ENCODE measurements at regions not wholly inside any gene's neighbourhood (a gene's known extent, or its start where the extent isn't known, plus 50 kb on each side); places are given as distances from the start of the nearest gene placed in this dataset.
"Not testable (repeated sequence)": the region's sequence is repeated elsewhere in the genome, so short reads cannot be mapped to it uniquely, and the experiment has no call there.

DNA sequence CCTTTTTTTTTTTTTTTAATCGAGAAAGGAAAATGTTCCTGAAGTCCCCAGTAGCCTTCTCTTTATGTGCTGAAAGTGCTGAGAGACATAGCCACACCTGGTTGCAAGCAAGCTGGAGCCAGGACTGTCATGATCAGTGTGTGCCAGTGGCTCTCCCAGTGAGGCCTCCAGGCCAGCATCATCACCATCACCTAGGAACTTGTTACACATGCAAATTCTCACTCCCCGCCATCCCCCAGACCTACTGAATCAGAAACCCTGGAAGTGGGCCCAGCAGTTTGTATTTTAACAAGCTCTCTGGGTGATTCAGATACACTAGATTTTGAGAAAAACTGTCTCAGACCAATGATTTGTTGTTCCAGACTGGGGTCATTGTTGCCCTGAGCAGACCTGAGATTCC, 181.9 kb upstream of the GLRA1 start:
- Mint-ChIP-seq H3K4me3 (no peak overlapping the region), H3K4me1 (ENCODE audit: low read depth) (no peaks in the 10 kb centered on the region), H3K9me3 (peaks cover 13% of the 10 kb centered on the region), H3K27me3 (ENCODE audit: insufficient read depth) (no peaks in the 10 kb centered on the region; the same call in 1 of the 2 replicates), H3K36me3 (ENCODE audit: low read depth) (no peaks in the 10 kb centered on the region; the same call in 1 of the 2 replicates), H3K27ac (no peak overlapping the region)
- no peak for DNase-seq
- TF ChIP-seq, protein P1, sequence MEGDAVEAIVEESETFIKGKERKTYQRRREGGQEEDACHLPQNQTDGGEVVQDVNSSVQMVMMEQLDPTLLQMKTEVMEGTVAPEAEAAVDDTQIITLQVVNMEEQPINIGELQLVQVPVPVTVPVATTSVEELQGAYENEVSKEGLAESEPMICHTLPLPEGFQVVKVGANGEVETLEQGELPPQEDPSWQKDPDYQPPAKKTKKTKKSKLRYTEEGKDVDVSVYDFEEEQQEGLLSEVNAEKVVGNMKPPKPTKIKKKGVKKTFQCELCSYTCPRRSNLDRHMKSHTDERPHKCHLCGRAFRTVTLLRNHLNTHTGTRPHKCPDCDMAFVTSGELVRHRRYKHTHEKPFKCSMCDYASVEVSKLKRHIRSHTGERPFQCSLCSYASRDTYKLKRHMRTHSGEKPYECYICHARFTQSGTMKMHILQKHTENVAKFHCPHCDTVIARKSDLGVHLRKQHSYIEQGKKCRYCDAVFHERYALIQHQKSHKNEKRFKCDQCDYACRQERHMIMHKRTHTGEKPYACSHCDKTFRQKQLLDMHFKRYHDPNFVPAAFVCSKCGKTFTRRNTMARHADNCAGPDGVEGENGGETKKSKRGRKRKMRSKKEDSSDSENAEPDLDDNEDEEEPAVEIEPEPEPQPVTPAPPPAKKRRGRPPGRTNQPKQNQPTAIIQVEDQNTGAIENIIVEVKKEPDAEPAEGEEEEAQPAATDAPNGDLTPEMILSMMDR (IDR thresholded peaks at IDR 0.05), result no peak

DNA sequence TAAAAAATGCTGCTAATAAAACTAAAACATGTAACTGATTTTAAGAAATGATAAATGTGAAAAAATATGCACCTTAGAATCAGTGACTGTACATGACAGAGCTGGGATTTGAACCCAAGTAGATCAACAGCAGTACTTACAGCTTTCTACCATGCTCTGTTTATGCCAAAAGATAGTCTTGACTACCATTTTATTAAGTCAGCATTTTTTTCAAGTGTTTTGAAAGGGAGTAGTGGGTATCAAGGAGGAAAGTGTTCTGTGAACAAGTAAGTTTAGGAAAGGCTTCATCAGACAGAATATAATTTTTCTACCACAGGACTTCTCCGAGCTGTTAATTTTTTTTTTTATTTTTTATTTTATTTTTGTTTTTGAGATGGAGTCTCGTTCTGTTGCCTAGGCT, 180.4 kb upstream of the GLRA1 start:
- Mint-ChIP-seq H3K27ac (no peak overlapping the region), H3K4me3 (no peak overlapping the region), H3K27me3 (ENCODE audit: insufficient read depth) (no peaks in the 10 kb centered on the region; the same call in none of the 2 replicates), H3K9me3 (peaks cover 8% of the 10 kb centered on the region), H3K36me3 (ENCODE audit: low read depth) (no peaks in the 10 kb centered on the region; the same call in 1 of the 2 replicates), H3K4me1 (ENCODE audit: low read depth) (no peaks in the 10 kb centered on the region)
- TF ChIP-seq, protein P1 (IDR thresholded peaks at IDR 0.05), result no peak
- DNase-seq, result no peak

DNA sequence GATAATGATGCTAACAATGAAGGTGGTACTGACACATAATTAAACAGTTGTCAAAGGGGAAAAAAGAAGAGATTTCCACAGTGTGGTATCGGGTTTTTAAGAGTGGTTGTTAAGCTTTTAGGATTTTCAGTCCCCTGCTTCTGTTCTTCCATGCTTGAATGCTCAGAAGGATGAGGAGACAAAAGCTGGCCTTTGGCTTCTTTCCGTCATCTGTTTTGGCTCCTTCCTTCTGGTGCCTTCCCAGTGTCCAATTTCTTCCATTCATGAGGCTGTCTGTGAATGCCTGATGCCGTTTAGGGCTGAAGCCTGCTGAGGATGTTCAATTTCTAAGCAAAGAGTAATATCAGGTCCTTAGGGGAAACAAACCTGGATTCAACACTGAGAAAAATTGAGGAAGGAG, 179.6 kb upstream of the GLRA1 start:
- Mint-ChIP-seq H3K27ac (no peak overlapping the region), H3K4me1 (ENCODE audit: low read depth) (no peaks in the 10 kb centered on the region), H3K27me3 (ENCODE audit: insufficient read depth) (no peaks in the 10 kb centered on the region; the same call in none of the 2 replicates), H3K4me3 (no peak overlapping the region), H3K36me3 (ENCODE audit: low read depth) (no peaks in the 10 kb centered on the region; the same call in 1 of the 2 replicates), H3K9me3 (peaks cover 12% of the 10 kb centered on the region)
- TF ChIP-seq, protein P1 (IDR thresholded peaks at IDR 0.05), result no peak
- no peak for DNase-seq

DNA sequence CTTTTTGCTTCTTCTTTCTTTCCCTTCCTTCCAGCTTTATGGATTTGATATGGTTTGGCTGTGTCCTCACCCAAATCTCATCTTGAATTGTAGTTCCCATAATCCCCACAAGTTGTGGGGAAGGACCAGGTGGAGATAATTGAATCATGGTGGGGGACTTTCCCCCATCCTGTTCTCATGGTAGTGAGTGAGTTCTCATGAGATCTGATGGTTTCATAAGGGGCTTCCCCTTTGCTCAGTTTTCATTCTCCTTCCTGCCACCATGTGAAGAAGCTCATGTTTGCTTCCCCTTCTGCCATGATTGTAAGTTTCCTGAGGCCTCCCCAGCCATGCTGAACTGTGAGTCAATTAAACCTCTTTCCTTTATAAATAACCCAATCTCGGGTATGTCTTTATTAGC, 178.3 kb upstream of the GLRA1 start:
- H3K27ac Mint-ChIP-seq; DNase-seq; H3K27me3 Mint-ChIP-seq (ENCODE audit: insufficient read depth); H3K36me3 Mint-ChIP-seq (ENCODE audit: low read depth); H3K4me3 Mint-ChIP-seq; H3K4me1 Mint-ChIP-seq (ENCODE audit: low read depth): not testable (repeated sequence)
- peaks cover 11% of the 10 kb centered on the region for H3K9me3 Mint-ChIP-seq

DNA sequence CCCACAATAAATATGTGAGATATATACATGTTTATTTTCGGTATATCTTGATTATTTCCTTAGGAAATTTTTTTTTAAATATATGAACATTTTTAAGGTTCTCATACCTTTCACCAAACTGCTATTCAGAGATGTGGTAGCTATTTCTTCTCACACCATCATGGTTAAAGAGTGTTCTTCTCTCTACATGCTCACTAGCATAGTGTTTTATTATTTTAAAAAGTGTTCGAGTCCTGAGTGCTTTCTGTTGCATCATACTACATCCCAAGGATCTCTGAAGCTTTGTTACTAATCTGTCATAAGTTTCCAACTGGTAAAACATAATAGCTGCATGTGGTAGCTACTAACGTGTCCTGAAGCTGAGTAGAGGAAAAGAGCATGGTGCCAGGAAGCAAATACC, 177.4 kb upstream of the GLRA1 start:
- Mint-ChIP-seq H3K9me3 (peaks cover 6% of the 10 kb centered on the region), H3K36me3 (ENCODE audit: low read depth) (no peaks in the 10 kb centered on the region; the same call in 1 of the 2 replicates), H3K27ac (no peak overlapping the region), H3K4me1 (ENCODE audit: low read depth) (no peaks in the 10 kb centered on the region), H3K27me3 (ENCODE audit: insufficient read depth) (no peaks in the 10 kb centered on the region; the same call in none of the 2 replicates), H3K4me3 (no peak overlapping the region)
- DNase-seq, result no peak
- TF ChIP-seq, protein P1 (IDR thresholded peaks at IDR 0.05), result no peak

DNA sequence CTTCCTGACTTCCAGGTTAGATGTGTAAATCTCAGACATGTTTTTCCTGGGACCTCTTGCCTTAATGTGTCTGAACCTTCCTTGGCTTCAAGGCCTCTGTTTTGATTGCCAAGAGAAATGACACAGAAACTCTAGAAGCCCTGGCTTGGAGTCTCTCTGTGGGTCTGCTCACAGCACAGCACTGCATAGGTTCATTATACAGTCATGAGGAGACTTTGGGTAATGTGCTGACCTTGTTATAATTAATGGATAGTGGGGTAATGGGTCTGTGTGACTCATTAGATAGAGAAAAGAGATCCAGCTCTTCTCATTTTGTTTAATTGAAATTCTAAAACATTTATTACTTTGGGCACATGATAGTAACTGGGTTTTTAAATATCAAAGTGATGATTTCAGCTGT, 175.8 kb upstream of the GLRA1 start:
- Mint-ChIP-seq H3K9me3 (peaks cover 6% of the 10 kb centered on the region), H3K27me3 (ENCODE audit: insufficient read depth) (no peaks in the 10 kb centered on the region; the same call in none of the 2 replicates), H3K4me1 (ENCODE audit: low read depth) (no peaks in the 10 kb centered on the region), H3K27ac (no peak overlapping the region), H3K36me3 (ENCODE audit: low read depth) (no peaks in the 10 kb centered on the region; the same call in 1 of the 2 replicates), H3K4me3 (no peak overlapping the region)
- TF ChIP-seq, protein P1 (IDR thresholded peaks at IDR 0.05), result no peak
- no peak for DNase-seq

Data from HFFc6 (cell line).